Pancreas (tissue), 10 donors: ENCODE measurements at regions not wholly inside any gene's neighbourhood (a gene's known extent, or its start where the extent isn't known, plus 50 kb on each side); places are given as distances from the start of the nearest gene placed in this dataset.

Experiments used
- ATAC-seq, 4 donors: fragments of 200-7000 bp; cut with Tn5 transposase; one replicate each; pipeline versions ENCODE4 v1.8.0 to v1.9.1; 2020; ENCODE audit warnings: mild to moderate bottlenecking in 4 of 4, moderate library complexity in 4 of 4
- DNase-seq, 6 donors: peaks; one replicate each; pipeline ENCODE4 v3.0.0-alpha.2; 2020
- FAIRE-seq: peaks from 2 replicates; lab custom pipeline; 2012; peaks lifted over from hg19 to GRCh38; lab: Jason Lieb, UNC
- H3K27ac ChIP-seq, 4 donors: fragments of 200-600 bp; sonication (generic); 1 replicate in 3 of 4; 2 replicates in 1 of 4; pipeline versions ENCODE4 v1.5.0 to v1.8.0; 2020
- H3K27me3 ChIP-seq, 4 donors: fragments of 200-600 bp; one replicate each; pipeline ENCODE4 v1.8.0; 2021
- H3K36me3 ChIP-seq, 3 donors: fragments of 200-600 bp; sonication (generic) in 1 of 3; one replicate each; pipeline versions ENCODE4 v1.5.0 to v1.8.0; 2020 to 2021
- H3K4me1 ChIP-seq, 3 donors: fragments of 200-600 bp; one replicate each; pipeline ENCODE4 v1.8.0; 2021
- H3K4me3 ChIP-seq, 4 donors: fragments of 200-600 bp; sonication (generic) in 2 of 4; one replicate each; pipeline versions ENCODE4 v1.5.0 to v1.8.0; 2020 to 2021
- H3K9me3 ChIP-seq, 4 donors: fragments of 200-600 bp; one replicate each; pipeline ENCODE4 v1.8.0; 2021
- CTCF ChIP-seq, 4 donors: fragments of 200-600 bp; sonication (generic) in 3 of 4; IDR thresholded peaks; one replicate each; pipeline versions ENCODE4 v1.5.0 to v1.8.0; 2021; ENCODE audit warnings: antibody characterized with exemption in 4 of 4
- WGBS, 2 donors: extraction: QIAGEN DNeasy Blood & Tissue Kit; methylation state at CpG; one replicate each; pipeline ENCODE4 v1.1.7; 2013; 5-methylcytosine and 5-hydroxymethylcytosine counted together
- intact Hi-C, 3 donors: fragments of 100-400 bp; cut with DNase I; formaldehyde crosslinking; loops; one replicate each; pipeline versions ENCODE4 v1.11.1 to v1.14.2; 2022
- donor health status: healthy with polysubstance abuse.
- donor health status: DM: no; HTN: no; CAD: no; lungs with moderate emphysema.
- donor health status: DM: no; HTN: no; CAD: no.
- donor health status: control.
- donor health status: control.
- donor health status: Bipolar disorder and iron deficiency.
- donor health status: DM: yes; HTN: yes; CAD: no.
- donor health status: DM: no; HTN: no; CAD: no.
- donor health status: DM: no; HTN: no; CAD: no.
- donor health status: DM: yes; HTN: yes; CAD: no.

- Histone ChIP-seq H3K4me1 (no peaks in the 10 kb centered on the region), H3K27ac (no peak overlapping the region), H3K36me3 (no peaks in the 10 kb centered on the region), H3K9me3 (no peaks in the 10 kb centered on the region), H3K4me3 (no peak overlapping the region), H3K27me3 (no peaks in the 10 kb centered on the region)
- ATAC-seq = no peak
- no peak for DNase-seq
- TF ChIP-seq CTCF (IDR thresholded peaks at IDR 0.05) = no peak
- no peak for FAIRE-seq
- intact Hi-C loops = no loop called here
Measured at GRCh38 chr14:53545217-53545616, 392.1 kb upstream of the DDHD1 start.

GRCh38 chr14:53542732-53543131 lies 389.6 kb upstream of the DDHD1 start:
- no peaks in the 10 kb centered on the region for H3K4me1 ChIP-seq
- H3K27ac ChIP-seq = no peak overlapping the region
- H3K4me3 ChIP-seq = no peak overlapping the region
- ATAC-seq (peak in 3 of 4 donors; percentile 20 to 56 (median 29)), DNase-seq (peak in 2 of 6 donors; percentile 23 to 44), FAIRE-seq (no peak)
- H3K36me3 ChIP-seq = no peaks in the 10 kb centered on the region
- no peaks in the 10 kb centered on the region for H3K27me3 ChIP-seq
- WGBS, 2 donors = 33% methylated on average over 3 of the region's 3 CpGs
- no peaks in the 10 kb centered on the region for H3K9me3 ChIP-seq
- intact Hi-C loops = no loop called here
- TF ChIP-seq CTCF (IDR thresholded peaks at IDR 0.05) = no peak

- no peak for FAIRE-seq
- H3K36me3 ChIP-seq = no peaks in the 10 kb centered on the region
- no peak for DNase-seq
- H3K4me1 ChIP-seq = no peaks in the 10 kb centered on the region
- no peak for ATAC-seq
- intact Hi-C loops = no loop called here
- no peak overlapping the region for H3K27ac ChIP-seq
- H3K27me3 ChIP-seq = no peaks in the 10 kb centered on the region
- H3K9me3 ChIP-seq = no peaks in the 10 kb centered on the region
- no peak overlapping the region for H3K4me3 ChIP-seq
- TF ChIP-seq CTCF (IDR thresholded peaks at IDR 0.05) = no peak
Measured at GRCh38 chr14:53541411-53541810, 388.3 kb upstream of the DDHD1 start.

GRCh38 chr14:53539489-53540126 lies 386.5 kb upstream of the DDHD1 start:
- Histone ChIP-seq H3K36me3 (no peaks in the 10 kb centered on the region), H3K27ac (no peak overlapping the region), H3K4me1 (no peaks in the 10 kb centered on the region), H3K9me3 (no peaks in the 10 kb centered on the region), H3K4me3 (no peak overlapping the region), H3K27me3 (no peaks in the 10 kb centered on the region)
- 30 to 34% methylated on average over 5 of the region's 5 CpGs for WGBS, 2 donors
- peak; percentile 79 to 93 (median 91) for ATAC-seq
- peak; percentile 51 to 80 (median 64) for DNase-seq
- FAIRE-seq = peak; percentile 78
- intact Hi-C loops = loop anchor here in 2 of 3 donors (5.0 to 10.0 kb wide), 2 partner anchors 625 to 633 kb away; no protein-coding TSS in a partner anchor
- peak; percentile 65 to 74 (median 70) for TF ChIP-seq CTCF (IDR thresholded peaks at IDR 0.05)

- Histone ChIP-seq H3K4me3 (no peak overlapping the region), H3K27ac (no peak overlapping the region), H3K36me3 (no peaks in the 10 kb centered on the region), H3K4me1 (no peaks in the 10 kb centered on the region), H3K9me3 (no peaks in the 10 kb centered on the region), H3K27me3 (no peaks in the 10 kb centered on the region)
- ATAC-seq (no peak), DNase-seq (no peak), FAIRE-seq (peak; percentile 43)
- no peak for TF ChIP-seq CTCF (IDR thresholded peaks at IDR 0.05)
- intact Hi-C loops = loop anchor here in 2 of 3 donors (5.0 to 10.0 kb wide), 2 partner anchors 626 to 634 kb away; no protein-coding TSS in a partner anchor
- 54 to 70% methylated on average over 2 of the region's 2 CpGs for WGBS, 2 donors
Measured at GRCh38 chr14:53538316-53538881, 385.3 kb upstream of the DDHD1 start.
